Keratinocyte (primary cell): ENCODE measurements at regions not wholly inside any gene's neighbourhood (a gene's known extent, or its start where the extent isn't known, plus 50 kb on each side); places are given as distances from the start of the nearest gene placed in this dataset.

Experiments
- DNase-seq: peaks from one replicate; pipeline ENCODE4 v3.0.0-alpha.2; 2011; ENCODE audit warnings: low read depth, missing footprints, low spot score
- FAIRE-seq: peaks from 2 replicates; lab custom pipeline; 2011; peaks lifted over from hg19 to GRCh38; lab: Jason Lieb, UNC
- H2AFZ ChIP-seq: 2 replicates; pipeline ENCODE4 v1.6.0; 2012; ENCODE audit warnings: low read length, control low read depth, inconsistent platforms; ENCODE audit not compliant: control insufficient read depth
- H3K27ac ChIP-seq: 2 replicates; pipeline ENCODE4 v1.5.1; 2011; ENCODE audit warnings: low read length; ENCODE audit not compliant: control insufficient read depth, insufficient read depth
- H3K27me3 ChIP-seq: 3 replicates; pipeline ENCODE4 v1.6.0; 2011; ENCODE audit warnings: low read length; ENCODE audit not compliant: control insufficient read depth, insufficient read depth; ENCODE audit errors: extremely low read depth
- H3K36me3 ChIP-seq, 2 experiments: 2 replicates in 1 of 2; 3 replicates in 1 of 2; pipeline ENCODE4 v1.5.1; 2011; ENCODE audit warnings: low read length in 2 of 2, mild to moderate bottlenecking in 1 of 2; ENCODE audit not compliant: control insufficient read depth in 2 of 2, insufficient read depth in 2 of 2; ENCODE audit errors: extremely low read depth in 1 of 2
- H3K4me1 ChIP-seq: 3 replicates; pipeline ENCODE4 v1.5.1; 2011; ENCODE audit warnings: low read length; ENCODE audit not compliant: control insufficient read depth, insufficient read depth; ENCODE audit errors: extremely low read depth
- H3K4me2 ChIP-seq: 3 replicates; pipeline ENCODE4 v1.6.0; 2011; ENCODE audit warnings: low read depth, low read length; ENCODE audit not compliant: control insufficient read depth, insufficient read depth; ENCODE audit errors: extremely low read depth
- H3K4me3 ChIP-seq, 3 experiments: fragments of 200-600 bp in 1 of 3; sonication (generic) in 1 of 3; 2 replicates in 2 of 3; 3 replicates in 1 of 3; pipeline ENCODE4 v1.5.1; 2011 to 2016; ENCODE audit warnings: low read length in 3 of 3, mild to moderate bottlenecking in 3 of 3, control low read depth in 2 of 3, inconsistent platforms in 1 of 3, low read depth in 1 of 3, mixed read lengths in 1 of 3, mixed run types in 1 of 3, moderate library complexity in 1 of 3; ENCODE audit not compliant: control insufficient read depth in 2 of 3, insufficient read depth in 2 of 3; ENCODE audit errors: extremely low read depth in 1 of 3
- H3K79me2 ChIP-seq: 2 replicates; pipeline ENCODE4 v1.6.0; 2012; ENCODE audit warnings: low read length; ENCODE audit not compliant: control insufficient read depth, insufficient read depth
- H3K9ac ChIP-seq: 3 replicates; pipeline ENCODE4 v1.6.0; 2011; ENCODE audit warnings: low read length; ENCODE audit not compliant: control insufficient read depth, insufficient read depth; ENCODE audit errors: extremely low read depth
- H3K9me1 ChIP-seq: 3 replicates; pipeline ENCODE4 v1.6.0; 2011; ENCODE audit warnings: low read length; ENCODE audit not compliant: control insufficient read depth, insufficient read depth; ENCODE audit errors: extremely low read depth
- H3K9me3 ChIP-seq: 2 replicates; pipeline ENCODE4 v1.5.1; 2012; ENCODE audit warnings: low read depth, low read length; ENCODE audit not compliant: control insufficient read depth
- H4K20me1 ChIP-seq: 3 replicates; pipeline ENCODE4 v1.6.0; 2011; ENCODE audit warnings: low read length; ENCODE audit not compliant: control insufficient read depth, insufficient read depth; ENCODE audit errors: extremely low read depth
- EZH2 ChIP-seq: IDR thresholded peaks from one replicate; pipeline ENCODE4 v1.6.1; 2012; ENCODE audit warnings: inconsistent platforms, mild to moderate bottlenecking, low read length, moderate library complexity
- dilution Hi-C: fragments of 300-500 bp; cut with MboI; formaldehyde crosslinking; loops from one replicate; pipeline ENCODE4 v1.7.0; 2020; ENCODE audit warnings: low sequenced_read_pairs; ENCODE audit not compliant: extremely low pct_ligation_motif_present
- TF ChIP-seq, protein P1 (sequence below), 3 experiments: IDR thresholded peaks in 1 of 3; conservative IDR thresholded peaks in 1 of 3; optimal IDR thresholded peaks in 1 of 3; 2 replicates in 2 of 3; 3 replicates in 1 of 3; pipeline versions ENCODE3 to v1.5.1; 2011; ENCODE audit warnings: low read length in 3 of 3, mild to moderate bottlenecking in 3 of 3, moderate library complexity in 2 of 3, control low read depth in 1 of 3, inconsistent platforms in 1 of 3; ENCODE audit not compliant: insufficient read depth in 2 of 3; ENCODE audit errors: extremely low read depth in 1 of 3

DNA sequence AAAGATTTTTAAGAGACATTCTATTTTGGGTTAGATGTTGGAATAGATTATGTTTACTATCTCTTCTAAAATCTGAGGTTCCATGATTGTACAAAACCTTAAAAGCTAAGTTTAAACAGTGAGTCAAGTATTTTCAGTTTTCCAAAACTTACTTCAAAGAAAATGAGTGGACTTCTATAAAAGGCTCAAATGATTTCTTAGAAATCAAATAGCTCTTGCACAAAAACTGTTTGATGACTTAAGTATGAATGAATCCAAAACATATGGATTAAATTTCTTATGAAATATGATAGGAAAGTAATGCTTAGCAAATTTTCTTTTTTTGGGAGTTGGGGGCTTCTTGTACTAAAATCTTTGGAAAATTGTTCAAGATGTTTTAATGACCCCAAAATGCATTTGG is 837.3 kb upstream of the SLC35B3 start:
- no peaks in the 10 kb centered on the region for H3K36me3 ChIP-seq
- no peak overlapping the region for H3K4me2 ChIP-seq
- H3K9me1 ChIP-seq = no peaks in the 10 kb centered on the region
- TF ChIP-seq, protein P1, sequence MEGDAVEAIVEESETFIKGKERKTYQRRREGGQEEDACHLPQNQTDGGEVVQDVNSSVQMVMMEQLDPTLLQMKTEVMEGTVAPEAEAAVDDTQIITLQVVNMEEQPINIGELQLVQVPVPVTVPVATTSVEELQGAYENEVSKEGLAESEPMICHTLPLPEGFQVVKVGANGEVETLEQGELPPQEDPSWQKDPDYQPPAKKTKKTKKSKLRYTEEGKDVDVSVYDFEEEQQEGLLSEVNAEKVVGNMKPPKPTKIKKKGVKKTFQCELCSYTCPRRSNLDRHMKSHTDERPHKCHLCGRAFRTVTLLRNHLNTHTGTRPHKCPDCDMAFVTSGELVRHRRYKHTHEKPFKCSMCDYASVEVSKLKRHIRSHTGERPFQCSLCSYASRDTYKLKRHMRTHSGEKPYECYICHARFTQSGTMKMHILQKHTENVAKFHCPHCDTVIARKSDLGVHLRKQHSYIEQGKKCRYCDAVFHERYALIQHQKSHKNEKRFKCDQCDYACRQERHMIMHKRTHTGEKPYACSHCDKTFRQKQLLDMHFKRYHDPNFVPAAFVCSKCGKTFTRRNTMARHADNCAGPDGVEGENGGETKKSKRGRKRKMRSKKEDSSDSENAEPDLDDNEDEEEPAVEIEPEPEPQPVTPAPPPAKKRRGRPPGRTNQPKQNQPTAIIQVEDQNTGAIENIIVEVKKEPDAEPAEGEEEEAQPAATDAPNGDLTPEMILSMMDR (optimal IDR thresholded peaks at IDR 0.05 in 1 of 3, IDR thresholded peaks at IDR 0.05 in 1 of 3, conservative IDR thresholded peaks at IDR 0.05 in 1 of 3; ENCODE audit: extremely low read depth in 1 of 3, insufficient read depth in 2 of 3, low read length in 3 of 3) = no peak
- no peak for TF ChIP-seq EZH2
- DNase-seq (no peak), FAIRE-seq (no peak)
- no peak overlapping the region for H3K27ac ChIP-seq
- no peak overlapping the region for H3K9ac ChIP-seq
- dilution Hi-C loops = no loop called here
- no peaks in the 10 kb centered on the region for H3K9me3 ChIP-seq
- no peaks in the 10 kb centered on the region for H4K20me1 ChIP-seq
- no peaks in the 10 kb centered on the region for H3K27me3 ChIP-seq
- no peaks in the 10 kb centered on the region for H3K79me2 ChIP-seq
- H3K4me3 ChIP-seq = no peak overlapping the region
- no peaks in the 10 kb centered on the region for H3K4me1 ChIP-seq
- no peak overlapping the region for H2AFZ ChIP-seq

DNA sequence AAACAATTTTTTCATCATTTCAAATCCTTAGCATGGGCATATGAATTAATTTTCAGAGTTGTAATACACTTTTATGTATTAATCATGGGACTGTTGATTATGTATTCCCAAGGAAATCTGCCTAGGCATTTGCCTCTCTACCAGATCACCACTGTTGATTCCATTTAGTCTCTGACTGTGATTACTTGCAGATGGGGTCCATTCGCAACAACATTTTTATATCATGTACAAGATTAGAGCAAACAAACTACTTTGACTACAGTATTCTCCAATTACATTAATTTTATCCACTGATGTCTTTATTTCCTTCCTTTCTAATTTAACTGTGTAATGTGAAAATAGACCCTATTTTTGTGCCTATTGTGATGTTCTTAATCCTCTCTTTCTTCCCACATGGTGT is 831.4 kb upstream of the SLC35B3 start:
- Histone ChIP-seq H3K9ac (no peak overlapping the region), H2AFZ (no peak overlapping the region), H3K79me2 (no peaks in the 10 kb centered on the region), H4K20me1 (no peaks in the 10 kb centered on the region), H3K4me1 (no peaks in the 10 kb centered on the region), H3K9me1 (no peaks in the 10 kb centered on the region), H3K27ac (no peak overlapping the region), H3K9me3 (no peaks in the 10 kb centered on the region), H3K4me3 (no peak overlapping the region), H3K4me2 (no peak overlapping the region), H3K27me3 (no peaks in the 10 kb centered on the region), H3K36me3 (no peaks in the 10 kb centered on the region)
- TF ChIP-seq, protein P1 (optimal IDR thresholded peaks at IDR 0.05 in 1 of 3, IDR thresholded peaks at IDR 0.05 in 1 of 3, conservative IDR thresholded peaks at IDR 0.05 in 1 of 3; ENCODE audit: extremely low read depth in 1 of 3, insufficient read depth in 2 of 3, low read length in 3 of 3) = no peak
- TF ChIP-seq EZH2 = no peak
- FAIRE-seq (no peak), DNase-seq (no peak)
- dilution Hi-C loops = no loop called here
